Caco-2 (cell line): ENCODE measurements at regions not wholly inside any gene's neighbourhood (a gene's known extent, or its start where the extent isn't known, plus 50 kb on each side); places are given as distances from the start of the nearest gene placed in this dataset.

Source experiments
- BruUV-seq: library from RNA; stranded (reverse); fragments of 400-500 nt; replicated peaks from 2 replicates; lab custom pipeline; 2021; lab: Mats Ljungman, UMichigan
- CTCF ChIA-PET: fragments of 300-600 bp; sonication (Branson Sonifier 250); formaldehyde crosslinking; loops from one replicate; lab custom pipeline; 2022; ENCODE audit warnings: antibody characterized with exemption; lab: Charles Lee
- POLR2A ChIA-PET: fragments of 300-600 bp; sonication (Branson Sonifier 250); formaldehyde crosslinking; loops from one replicate; lab custom pipeline; 2022; ENCODE audit warnings: antibody characterized with exemption; lab: Charles Lee
- DNase-seq, 2 experiments: peaks; one replicate each; pipeline versions ENCODE4 v3.0.0 to v3.0.0-alpha.2; 2020 to 2022
- H3K27me3 ChIP-seq: replicated peaks from 2 replicates; pipeline ENCODE4 v1.6.0; 2011; ENCODE audit warnings: low read length; ENCODE audit not compliant: control insufficient read depth, insufficient read depth
- H3K36me3 ChIP-seq: 2 replicates; pipeline ENCODE4 v1.5.1; 2011; ENCODE audit warnings: low read length; ENCODE audit not compliant: control insufficient read depth, insufficient read depth
- H3K4me1 ChIP-seq: fragments of 250-450 bp; sonication (Bioruptor Pico); 2 replicates; pipeline ENCODE4 v1.5.1; 2020; ENCODE audit warnings: mild to moderate bottlenecking
- H3K4me3 ChIP-seq: 2 replicates; pipeline ENCODE4 v1.5.1; 2011; ENCODE audit warnings: low read depth, mild to moderate bottlenecking, control low read depth, low read length
- H3K9me3 ChIP-seq: fragments of 250-450 bp; sonication (Bioruptor Pico); 2 replicates; pipeline ENCODE4 v1.5.1; 2020; ENCODE audit warnings: mild to moderate bottlenecking, moderate library complexity
- H3K27ac Mint-ChIP-seq: one replicate; pipeline ENCODE4 v1.8.0; 2022; ENCODE audit warnings: mixed read lengths; ENCODE audit not compliant: unreplicated experiment
- H3K27me3 Mint-ChIP-seq: one replicate; pipeline ENCODE4 v1.8.0; 2022; ENCODE audit warnings: mixed read lengths; ENCODE audit not compliant: insufficient read depth, unreplicated experiment
- H3K36me3 Mint-ChIP-seq: one replicate; pipeline ENCODE4 v1.8.0; 2022; ENCODE audit warnings: mild to moderate bottlenecking, mixed read lengths; ENCODE audit not compliant: insufficient read depth, unreplicated experiment
- H3K4me1 Mint-ChIP-seq: one replicate; pipeline ENCODE4 v1.8.0; 2022; ENCODE audit warnings: low read depth, mixed read lengths; ENCODE audit not compliant: unreplicated experiment
- H3K4me3 Mint-ChIP-seq: one replicate; pipeline ENCODE4 v1.8.0; 2022; ENCODE audit warnings: mild to moderate bottlenecking, moderate library complexity, mixed read lengths; ENCODE audit not compliant: unreplicated experiment
- H3K9me3 Mint-ChIP-seq: one replicate; pipeline ENCODE4 v1.8.0; 2022; ENCODE audit warnings: mixed read lengths; ENCODE audit not compliant: unreplicated experiment
- intact Hi-C: fragments of 100-400 bp; cut with micrococcal nuclease; formaldehyde crosslinking; loops from one replicate; pipeline ENCODE4 v1.10.0; 2022; ENCODE audit not compliant: unreplicated experiment
- TF ChIP-seq, protein P1 (sequence below), 2 experiments: fragments of 200-600 bp in 1 of 2; IDR thresholded peaks; 1 replicate in 1 of 2; 2 replicates in 1 of 2; pipeline versions ENCODE4 v1.5.1 to v1.8.0; 2011 to 2022; ENCODE audit warnings: antibody characterized with exemption in 1 of 2, control low read depth in 1 of 2, inconsistent platforms in 1 of 2, low read depth in 1 of 2, low read length in 1 of 2, mild to moderate bottlenecking in 1 of 2, moderate library complexity in 1 of 2; ENCODE audit not compliant: insufficient read depth in 1 of 2, severe bottlenecking in 1 of 2, unreplicated experiment in 1 of 2

DNA sequence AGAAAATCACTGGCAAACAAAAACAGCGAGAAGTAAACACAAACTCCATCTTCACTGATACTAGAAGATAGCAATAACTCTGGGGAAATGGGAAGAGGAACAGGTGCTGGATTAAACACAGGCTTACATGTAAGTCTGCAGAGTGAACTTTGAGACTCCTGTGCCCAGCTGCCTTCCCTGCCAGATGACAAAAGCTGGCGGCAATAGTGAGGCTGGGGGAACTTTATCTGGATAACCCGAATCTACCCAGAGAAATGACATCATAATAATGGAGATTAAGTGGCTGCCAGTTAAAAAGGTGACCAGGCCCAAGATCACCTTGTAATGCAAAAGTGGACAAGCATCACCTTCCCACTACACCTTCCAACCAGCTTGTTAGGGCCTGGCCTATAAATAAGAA, 184.5 kb downstream of the CHRM3 start:
- no peaks in the 10 kb centered on the region for H3K9me3 Mint-ChIP-seq
- no peaks in the 10 kb centered on the region for H3K36me3 Mint-ChIP-seq
- H3K27me3 Mint-ChIP-seq, result no peaks in the 10 kb centered on the region
- ChIA-PET POLR2A (no interaction called here), CTCF (no interaction called here)
- BruUV-seq, result no TSS peak
- Histone ChIP-seq H3K4me1 (no peaks in the 10 kb centered on the region), H3K27me3 (no peaks in the 10 kb centered on the region), H3K36me3 (no peaks in the 10 kb centered on the region), H3K4me3 (no peak overlapping the region), H3K9me3 (no peaks in the 10 kb centered on the region)
- H3K4me3 Mint-ChIP-seq, result no peak overlapping the region
- TF ChIP-seq, protein P1, sequence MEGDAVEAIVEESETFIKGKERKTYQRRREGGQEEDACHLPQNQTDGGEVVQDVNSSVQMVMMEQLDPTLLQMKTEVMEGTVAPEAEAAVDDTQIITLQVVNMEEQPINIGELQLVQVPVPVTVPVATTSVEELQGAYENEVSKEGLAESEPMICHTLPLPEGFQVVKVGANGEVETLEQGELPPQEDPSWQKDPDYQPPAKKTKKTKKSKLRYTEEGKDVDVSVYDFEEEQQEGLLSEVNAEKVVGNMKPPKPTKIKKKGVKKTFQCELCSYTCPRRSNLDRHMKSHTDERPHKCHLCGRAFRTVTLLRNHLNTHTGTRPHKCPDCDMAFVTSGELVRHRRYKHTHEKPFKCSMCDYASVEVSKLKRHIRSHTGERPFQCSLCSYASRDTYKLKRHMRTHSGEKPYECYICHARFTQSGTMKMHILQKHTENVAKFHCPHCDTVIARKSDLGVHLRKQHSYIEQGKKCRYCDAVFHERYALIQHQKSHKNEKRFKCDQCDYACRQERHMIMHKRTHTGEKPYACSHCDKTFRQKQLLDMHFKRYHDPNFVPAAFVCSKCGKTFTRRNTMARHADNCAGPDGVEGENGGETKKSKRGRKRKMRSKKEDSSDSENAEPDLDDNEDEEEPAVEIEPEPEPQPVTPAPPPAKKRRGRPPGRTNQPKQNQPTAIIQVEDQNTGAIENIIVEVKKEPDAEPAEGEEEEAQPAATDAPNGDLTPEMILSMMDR (IDR thresholded peaks at IDR 0.05; ENCODE audit: insufficient read depth in 1 of 2, low read depth in 1 of 2, low read length in 1 of 2, severe bottlenecking in 1 of 2, unreplicated experiment in 1 of 2), result no peak
- intact Hi-C loops, result no loop called here
- DNase-seq, result no peak
- no peaks in the 10 kb centered on the region for H3K4me1 Mint-ChIP-seq
- H3K27ac Mint-ChIP-seq, result no peak overlapping the region

GRCh38 chr1:239572183-239572582, 185.8 kb downstream of the CHRM3 start:
- ChIA-PET CTCF (no interaction called here), POLR2A (no interaction called here)
- H3K4me1 Mint-ChIP-seq, result no peaks in the 10 kb centered on the region
- Histone ChIP-seq H3K36me3 (no peaks in the 10 kb centered on the region), H3K4me3 (no peak overlapping the region), H3K4me1 (no peaks in the 10 kb centered on the region), H3K9me3 (no peaks in the 10 kb centered on the region), H3K27me3 (no peaks in the 10 kb centered on the region)
- BruUV-seq, result no TSS peak
- H3K36me3 Mint-ChIP-seq, result no peaks in the 10 kb centered on the region
- no peak overlapping the region for H3K27ac Mint-ChIP-seq
- intact Hi-C loops, result no loop called here
- no peak for DNase-seq
- TF ChIP-seq, protein P1 (IDR thresholded peaks at IDR 0.05; ENCODE audit: insufficient read depth in 1 of 2, low read depth in 1 of 2, low read length in 1 of 2, severe bottlenecking in 1 of 2, unreplicated experiment in 1 of 2), result no peak
- H3K9me3 Mint-ChIP-seq, result no peaks in the 10 kb centered on the region
- H3K4me3 Mint-ChIP-seq, result no peak overlapping the region
- no peaks in the 10 kb centered on the region for H3K27me3 Mint-ChIP-seq

- intact Hi-C loops, result no loop called here
- Mint-ChIP-seq H3K36me3 (no peaks in the 10 kb centered on the region), H3K9me3 (no peaks in the 10 kb centered on the region), H3K27ac (no peak overlapping the region), H3K4me3 (no peak overlapping the region), H3K4me1 (no peaks in the 10 kb centered on the region), H3K27me3 (no peaks in the 10 kb centered on the region)
- no peak for DNase-seq
- TF ChIP-seq, protein P1 (IDR thresholded peaks at IDR 0.05; ENCODE audit: insufficient read depth in 1 of 2, low read depth in 1 of 2, low read length in 1 of 2, severe bottlenecking in 1 of 2, unreplicated experiment in 1 of 2), result no peak
- CTCF ChIA-PET, result no interaction called here
- Histone ChIP-seq H3K9me3 (no peaks in the 10 kb centered on the region), H3K36me3 (no peaks in the 10 kb centered on the region), H3K4me3 (no peak overlapping the region), H3K27me3 (no peaks in the 10 kb centered on the region), H3K4me1 (no peaks in the 10 kb centered on the region)
- POLR2A ChIA-PET, result no interaction called here
- no TSS peak for BruUV-seq
Measured at GRCh38 chr1:239574112-239574511, 187.7 kb downstream of the CHRM3 start.
